WTC11 (cell line): ENCODE measurements at regions not wholly inside any gene's neighbourhood (a gene's known extent, or its start where the extent isn't known, plus 50 kb on each side); places are given as distances from the start of the nearest gene placed in this dataset.
"Not testable (repeated sequence)": the region's sequence is repeated elsewhere in the genome, so short reads cannot be mapped to it uniquely, and the experiment has no call there.

ENCODE experiments used
- CTCF ChIP-seq: fragments of 200-600 bp; IDR thresholded peaks from 2 replicates; pipeline ENCODE4 v1.8.0; 2022; ENCODE audit warnings: antibody characterized with exemption
- HMGA2 ChIP-seq: fragments of 250-450 bp; sonication (Bioruptor Pico); IDR thresholded peaks from 2 replicates; pipeline ENCODE4 v1.4.0; 2021; ENCODE audit warnings: mild to moderate bottlenecking, moderate library complexity
- SP1 ChIP-seq: sonication (generic); formaldehyde crosslinking; conservative IDR thresholded peaks from 2 replicates; pipeline ENCODE4 v1.8.1; 2022; ENCODE audit warnings: missing genetic modification reagents
- ZNF138 ChIP-seq: sonication (generic); formaldehyde crosslinking; conservative IDR thresholded peaks from 2 replicates; pipeline ENCODE4 v1.8.1; 2022; ENCODE audit warnings: mild to moderate bottlenecking, moderate library complexity, missing genetic modification reagents

GRCh38 chr2:158885679-158886050 is 82.8 kb upstream of the TANC1 start:
- TF ChIP-seq CTCF; HMGA2 (CRISPR knock-in tag); SP1 (CRISPR knock-in tag); ZNF138 (CRISPR knock-in tag): not testable (repeated sequence)
